Natural killer cell (primary cell): ENCODE measurements at regions not wholly inside any gene's neighbourhood (a gene's known extent, or its start where the extent isn't known, plus 50 kb on each side); places are given as distances from the start of the nearest gene placed in this dataset.

Experiments
- ATAC-seq, 3 donors: fragments of 150-1000 bp in 2 of 3; fragments of 200-7000 bp in 1 of 3; cut with Tn5 transposase; 1 replicate in 1 of 3; 2 replicates in 2 of 3; pipeline ENCODE4 v1.10.0; 2021; ENCODE audit warnings: mild to moderate bottlenecking in 2 of 3, moderate library complexity in 2 of 3
- DNase-seq, 2 donors: peaks; one replicate each; pipeline versions ENCODE4 v3.0.0 to v3.0.0-alpha.2; 2013 to 2021; ENCODE audit warnings: mixed read lengths in 1 of 2
- H3K27ac ChIP-seq: one replicate; pipeline ENCODE4 v1.5.1; 2013; ENCODE audit warnings: mild to moderate bottlenecking, low read length
- H3K27me3 ChIP-seq: one replicate; pipeline ENCODE4 v1.6.1; 2013; ENCODE audit warnings: low read length; ENCODE audit not compliant: control insufficient read depth, insufficient read depth
- H3K36me3 ChIP-seq: one replicate; pipeline ENCODE4 v1.6.1; 2013; ENCODE audit warnings: low read length; ENCODE audit not compliant: control insufficient read depth, insufficient read depth
- H3K4me1 ChIP-seq: one replicate; pipeline ENCODE4 v1.6.1; 2013; ENCODE audit warnings: low read length; ENCODE audit not compliant: control insufficient read depth, insufficient read depth
- H3K4me3 ChIP-seq: one replicate; pipeline ENCODE4 v1.5.1; 2013; ENCODE audit warnings: low read length
- H3K9me3 ChIP-seq: one replicate; pipeline ENCODE4 v1.6.1; 2013; ENCODE audit warnings: low read length; ENCODE audit not compliant: control insufficient read depth, insufficient read depth
- H3K27ac Mint-ChIP-seq, 2 donors: one replicate each; pipeline ENCODE4 v1.8.0; 2022; ENCODE audit warnings: mild to moderate bottlenecking in 2 of 2, mixed read lengths in 2 of 2, moderate library complexity in 1 of 2
- H3K27me3 Mint-ChIP-seq, 2 donors: one replicate each; pipeline ENCODE4 v1.8.0; 2022; ENCODE audit warnings: low read depth in 2 of 2, mixed read lengths in 2 of 2
- H3K36me3 Mint-ChIP-seq: one replicate; pipeline ENCODE4 v1.8.0; 2022; ENCODE audit warnings: mixed read lengths
- H3K4me1 Mint-ChIP-seq, 2 donors: one replicate each; pipeline ENCODE4 v1.8.0; 2022; ENCODE audit warnings: mixed read lengths in 2 of 2
- H3K4me3 Mint-ChIP-seq: one replicate; pipeline ENCODE4 v1.8.0; 2022; ENCODE audit warnings: mild to moderate bottlenecking, moderate library complexity, mixed read lengths
- H3K9me3 Mint-ChIP-seq, 2 donors: one replicate each; pipeline ENCODE4 v1.8.0; 2022; ENCODE audit warnings: mixed read lengths in 2 of 2
- WGBS: methylation state at CpG from one replicate; pipeline ENCODE4 v1.1.7; 2013; ENCODE audit warnings: missing lambda C conversion rate; ENCODE audit not compliant: insufficient coverage; 5-methylcytosine and 5-hydroxymethylcytosine counted together
- intact Hi-C: fragments of 100-400 bp; cut with micrococcal nuclease; formaldehyde crosslinking; loops from one replicate; pipeline ENCODE4 v1.14.2; 2022
- TF ChIP-seq, protein P1 (sequence below): fragments of 200-600 bp; IDR thresholded peaks from one replicate; pipeline ENCODE4 v1.8.0; 2022; ENCODE audit warnings: antibody characterized with exemption

DNA sequence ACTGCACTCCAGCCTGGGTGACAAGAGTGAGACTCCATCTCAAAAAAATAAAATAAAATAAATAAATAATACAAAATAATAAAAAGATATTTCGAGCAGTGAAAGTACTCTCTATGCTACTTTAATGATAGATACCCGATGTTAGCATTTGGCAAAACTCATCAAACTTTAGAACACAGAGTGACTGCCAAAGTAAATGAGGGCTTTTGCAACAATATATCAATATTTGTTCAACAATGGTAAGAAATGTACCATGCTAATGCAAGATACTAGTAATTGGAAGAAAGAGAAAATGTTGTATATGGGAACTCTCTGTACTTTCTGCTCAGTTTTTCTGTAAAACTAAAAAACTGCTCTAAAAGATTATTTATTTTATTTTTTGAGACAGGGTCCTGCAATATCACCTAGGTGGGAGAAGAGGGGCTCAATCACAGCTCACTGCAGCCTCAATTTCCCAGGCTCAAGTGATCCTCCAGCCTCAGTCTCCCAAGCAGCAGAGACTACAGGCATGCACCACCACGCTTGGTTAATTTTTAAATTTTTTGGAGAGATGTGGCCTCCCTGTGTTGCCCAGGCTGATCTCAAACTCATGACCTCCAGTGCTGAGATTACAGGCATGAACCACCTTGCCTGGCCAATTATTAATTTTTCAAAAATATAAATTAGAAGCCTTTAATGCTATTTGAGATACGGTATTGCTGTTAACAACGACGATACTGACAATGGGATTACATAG lies 650.5 kb upstream of the NR2F2 start:
- H3K36me3 ChIP-seq = no peaks in the 10 kb centered on the region
- no peaks in the 10 kb centered on the region for H3K36me3 Mint-ChIP-seq
- no peak for DNase-seq
- no peak overlapping the region for H3K4me3 ChIP-seq
- H3K4me1 Mint-ChIP-seq = no peaks in the 10 kb centered on the region
- no peaks in the 10 kb centered on the region for H3K9me3 Mint-ChIP-seq
- no peak overlapping the region for H3K4me3 Mint-ChIP-seq
- intact Hi-C loops = no loop called here
- no peak overlapping the region for H3K27ac Mint-ChIP-seq
- H3K4me1 ChIP-seq = no peaks in the 10 kb centered on the region
- no peak overlapping the region for H3K27ac ChIP-seq
- 88% methylated on average over 5 of the region's 6 CpGs for whole genome bisulfite sequencing
- H3K9me3 ChIP-seq = no peaks in the 10 kb centered on the region
- peaks cover 26 to 58% of the 10 kb centered on the region in 2 donors for H3K27me3 Mint-ChIP-seq
- TF ChIP-seq, protein P1, sequence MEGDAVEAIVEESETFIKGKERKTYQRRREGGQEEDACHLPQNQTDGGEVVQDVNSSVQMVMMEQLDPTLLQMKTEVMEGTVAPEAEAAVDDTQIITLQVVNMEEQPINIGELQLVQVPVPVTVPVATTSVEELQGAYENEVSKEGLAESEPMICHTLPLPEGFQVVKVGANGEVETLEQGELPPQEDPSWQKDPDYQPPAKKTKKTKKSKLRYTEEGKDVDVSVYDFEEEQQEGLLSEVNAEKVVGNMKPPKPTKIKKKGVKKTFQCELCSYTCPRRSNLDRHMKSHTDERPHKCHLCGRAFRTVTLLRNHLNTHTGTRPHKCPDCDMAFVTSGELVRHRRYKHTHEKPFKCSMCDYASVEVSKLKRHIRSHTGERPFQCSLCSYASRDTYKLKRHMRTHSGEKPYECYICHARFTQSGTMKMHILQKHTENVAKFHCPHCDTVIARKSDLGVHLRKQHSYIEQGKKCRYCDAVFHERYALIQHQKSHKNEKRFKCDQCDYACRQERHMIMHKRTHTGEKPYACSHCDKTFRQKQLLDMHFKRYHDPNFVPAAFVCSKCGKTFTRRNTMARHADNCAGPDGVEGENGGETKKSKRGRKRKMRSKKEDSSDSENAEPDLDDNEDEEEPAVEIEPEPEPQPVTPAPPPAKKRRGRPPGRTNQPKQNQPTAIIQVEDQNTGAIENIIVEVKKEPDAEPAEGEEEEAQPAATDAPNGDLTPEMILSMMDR = no peak
- no peak for ATAC-seq
- H3K27me3 ChIP-seq = no peaks in the 10 kb centered on the region

DNA sequence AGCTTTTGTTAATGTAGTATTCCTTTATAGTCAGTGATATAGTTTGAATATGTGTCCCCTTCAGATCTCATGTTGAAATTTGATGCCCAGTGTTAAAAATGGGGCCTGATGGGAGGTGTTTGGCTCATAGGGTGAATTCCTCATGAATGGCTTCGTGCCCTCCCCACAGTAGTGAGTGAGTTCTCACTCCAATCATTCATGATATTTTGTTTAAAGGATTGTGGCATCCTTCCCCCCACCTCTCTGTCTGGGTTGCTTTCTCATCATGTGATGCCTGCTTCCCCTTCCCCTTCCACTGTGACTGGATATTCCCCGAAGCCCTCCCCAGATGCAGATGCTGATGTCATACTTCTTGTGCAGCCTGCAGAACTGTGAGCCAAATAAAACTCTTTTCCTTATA lies 649.8 kb upstream of the NR2F2 start:
- H3K9me3 ChIP-seq = no peaks in the 10 kb centered on the region
- H3K27ac Mint-ChIP-seq = no peak overlapping the region
- H3K36me3 ChIP-seq = no peaks in the 10 kb centered on the region
- DNase-seq (no peak), ATAC-seq (no peak)
- no peaks in the 10 kb centered on the region for H3K36me3 Mint-ChIP-seq
- TF ChIP-seq, protein P1 = no peak
- H3K27me3 Mint-ChIP-seq = peaks cover 21 to 52% of the 10 kb centered on the region in 2 donors
- no peaks in the 10 kb centered on the region for H3K4me1 ChIP-seq
- H3K4me3 Mint-ChIP-seq = no peak overlapping the region
- intact Hi-C loops = no loop called here
- 61% methylated on average over 1 of the region's 2 CpGs for WGBS
- no peak overlapping the region for H3K27ac ChIP-seq
- H3K4me3 ChIP-seq = no peak overlapping the region
- H3K4me1 Mint-ChIP-seq = no peaks in the 10 kb centered on the region
- H3K27me3 ChIP-seq = no peaks in the 10 kb centered on the region
- no peaks in the 10 kb centered on the region for H3K9me3 Mint-ChIP-seq

- 86% methylated on average over 4 of the region's 5 CpGs for WGBS
- ATAC-seq (no peak), DNase-seq (no peak)
- H3K9me3 Mint-ChIP-seq = no peaks in the 10 kb centered on the region
- no peaks in the 10 kb centered on the region for H3K36me3 Mint-ChIP-seq
- Histone ChIP-seq H3K36me3 (no peaks in the 10 kb centered on the region), H3K9me3 (no peaks in the 10 kb centered on the region), H3K27me3 (peaks cover 4% of the 10 kb centered on the region), H3K4me1 (no peaks in the 10 kb centered on the region), H3K4me3 (no peak overlapping the region), H3K27ac (no peak overlapping the region)
- TF ChIP-seq, protein P1 = no peak
- H3K27ac Mint-ChIP-seq = no peak overlapping the region
- no peak overlapping the region for H3K4me3 Mint-ChIP-seq
- H3K4me1 Mint-ChIP-seq = no peaks in the 10 kb centered on the region
- peaks cover 13 to 40% of the 10 kb centered on the region in 2 donors for H3K27me3 Mint-ChIP-seq
- intact Hi-C loops = no loop called here
These were observed 648.5 kb upstream of the NR2F2 start for GRCh38 chr15:95681836-95682544.
